Tibial nerve (tissue), 4 donors: ENCODE measurements at regions not wholly inside any gene's neighbourhood (a gene's known extent, or its start where the extent isn't known, plus 50 kb on each side); places are given as distances from the start of the nearest gene placed in this dataset.

Source experiments
- DNase-seq, 2 donors: peaks; one replicate each; pipeline ENCODE4 v3.0.0-alpha.2; 2019; ENCODE audit warnings: low spot score in 2 of 2
- H3K27ac ChIP-seq, 4 donors: fragments of 200-600 bp; sonication (generic) in 3 of 4; one replicate each; pipeline ENCODE4 v1.5.1; 2017 to 2019; ENCODE audit warnings: mild to moderate bottlenecking in 1 of 4
- H3K27me3 ChIP-seq, 2 donors: fragments of 200-600 bp; sonication (generic) in 1 of 2; one replicate each; pipeline versions ENCODE4 v1.5.1 to v1.6.0; 2017 to 2019
- H3K36me3 ChIP-seq, 3 donors: fragments of 200-600 bp; sonication (generic); one replicate each; pipeline ENCODE4 v1.5.1; 2018 to 2019
- H3K4me1 ChIP-seq, 4 donors: fragments of 200-600 bp; sonication (generic) in 3 of 4; one replicate each; pipeline ENCODE4 v1.5.1; 2017 to 2019
- H3K4me3 ChIP-seq, 4 donors: fragments of 200-600 bp; sonication (generic) in 3 of 4; one replicate each; pipeline ENCODE4 v1.5.1; 2017 to 2019; ENCODE audit warnings: mild to moderate bottlenecking in 1 of 4, moderate library complexity in 1 of 4
- H3K9me3 ChIP-seq, 4 donors: fragments of 200-600 bp; sonication (generic) in 3 of 4; one replicate each; pipeline ENCODE4 v1.5.1; 2017 to 2019
- EP300 ChIP-seq, 2 donors: sonication (generic); formaldehyde crosslinking; IDR thresholded peaks; one replicate each; pipeline ENCODE4 v1.6.1; 2017; ENCODE audit warnings: antibody characterized with exemption in 2 of 2, mild to moderate bottlenecking in 1 of 2
- POLR2A ChIP-seq, 2 donors: fragments of 450-650 bp; IDR thresholded peaks; one replicate each; pipeline ENCODE4 v1.6.1; 2017; ENCODE audit warnings: antibody characterized with exemption in 2 of 2, mild to moderate bottlenecking in 2 of 2, moderate library complexity in 2 of 2
- WGBS, 2 donors: methylation state at CpG; one replicate each; pipeline ENCODE4 v1.1.5; 2018; 5-methylcytosine and 5-hydroxymethylcytosine counted together
- TF ChIP-seq, protein P1 (sequence below), 5 experiments: fragments of 200-600 bp in 3 of 5; fragments of 450-650 bp in 2 of 5; sonication (generic) in 3 of 5; IDR thresholded peaks; one replicate each; pipeline ENCODE4 v1.5.1; 2016 to 2019; ENCODE audit warnings: antibody characterized with exemption in 5 of 5, mild to moderate bottlenecking in 3 of 5, moderate library complexity in 2 of 5

DNA sequence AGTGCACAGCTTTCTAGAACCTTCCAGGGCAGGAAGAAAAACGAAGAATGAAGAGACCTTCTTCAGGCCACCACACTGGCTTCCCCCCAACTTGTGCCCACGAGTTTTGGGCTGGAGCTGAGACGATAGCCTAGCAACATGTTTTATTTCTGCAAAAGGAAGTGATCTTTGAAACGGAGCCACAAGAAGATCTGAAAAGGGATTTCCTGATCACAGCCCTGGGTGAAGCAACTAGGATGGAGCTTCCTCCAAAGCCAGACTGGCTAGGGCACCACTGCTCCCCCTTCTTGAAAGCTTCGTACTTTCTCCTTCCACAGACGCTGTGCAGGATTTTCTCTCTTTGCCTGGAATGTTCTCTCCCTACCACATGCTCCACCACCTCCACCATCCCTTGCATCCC lies 418.3 kb downstream of the MED13L start:
- no peak for TF ChIP-seq POLR2A (IDR thresholded peaks at IDR 0.05)
- no peak for TF ChIP-seq EP300 (IDR thresholded peaks at IDR 0.05)
- TF ChIP-seq, protein P1, sequence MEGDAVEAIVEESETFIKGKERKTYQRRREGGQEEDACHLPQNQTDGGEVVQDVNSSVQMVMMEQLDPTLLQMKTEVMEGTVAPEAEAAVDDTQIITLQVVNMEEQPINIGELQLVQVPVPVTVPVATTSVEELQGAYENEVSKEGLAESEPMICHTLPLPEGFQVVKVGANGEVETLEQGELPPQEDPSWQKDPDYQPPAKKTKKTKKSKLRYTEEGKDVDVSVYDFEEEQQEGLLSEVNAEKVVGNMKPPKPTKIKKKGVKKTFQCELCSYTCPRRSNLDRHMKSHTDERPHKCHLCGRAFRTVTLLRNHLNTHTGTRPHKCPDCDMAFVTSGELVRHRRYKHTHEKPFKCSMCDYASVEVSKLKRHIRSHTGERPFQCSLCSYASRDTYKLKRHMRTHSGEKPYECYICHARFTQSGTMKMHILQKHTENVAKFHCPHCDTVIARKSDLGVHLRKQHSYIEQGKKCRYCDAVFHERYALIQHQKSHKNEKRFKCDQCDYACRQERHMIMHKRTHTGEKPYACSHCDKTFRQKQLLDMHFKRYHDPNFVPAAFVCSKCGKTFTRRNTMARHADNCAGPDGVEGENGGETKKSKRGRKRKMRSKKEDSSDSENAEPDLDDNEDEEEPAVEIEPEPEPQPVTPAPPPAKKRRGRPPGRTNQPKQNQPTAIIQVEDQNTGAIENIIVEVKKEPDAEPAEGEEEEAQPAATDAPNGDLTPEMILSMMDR (IDR thresholded peaks at IDR 0.05), result no peak
- H3K4me3 ChIP-seq, result no peak overlapping the region
- WGBS, 2 donors, result 62 to 63% methylated on average over 6 of the region's 6 CpGs

DNA sequence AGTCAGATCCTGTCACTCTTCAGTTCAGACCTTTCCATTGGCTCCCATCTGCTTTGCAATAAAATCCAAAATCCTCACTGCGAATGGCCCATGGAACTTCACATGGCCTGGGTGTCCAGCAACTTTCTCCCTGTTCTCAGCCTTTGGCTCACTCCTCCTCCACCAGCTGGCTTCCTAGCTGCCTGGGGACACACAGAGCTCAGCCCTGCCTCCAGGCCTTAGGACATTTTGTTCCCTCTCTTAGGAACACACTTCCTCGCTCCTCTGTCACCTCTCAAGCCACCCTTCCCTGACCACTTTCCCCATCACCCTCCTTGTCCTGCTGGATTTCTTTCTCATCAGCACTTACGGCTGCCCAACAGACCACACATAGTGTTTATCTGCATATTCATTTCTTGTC lies 419.6 kb downstream of the MED13L start:
- no peaks in the 10 kb centered on the region for H3K36me3 ChIP-seq
- H3K4me1 ChIP-seq, result no peaks in the 10 kb centered on the region
- H3K27me3 ChIP-seq, result no peaks in the 10 kb centered on the region
- H3K9me3 ChIP-seq, result no peaks in the 10 kb centered on the region
- WGBS, 2 donors, result 86 to 90% methylated on average over 3 of the region's 3 CpGs
- H3K4me3 ChIP-seq, result no peak overlapping the region
- no peak overlapping the region for H3K27ac ChIP-seq
- no peak for DNase-seq
- TF ChIP-seq POLR2A (IDR thresholded peaks at IDR 0.05), result no peak
- TF ChIP-seq EP300 (IDR thresholded peaks at IDR 0.05), result no peak
- TF ChIP-seq, protein P1 (IDR thresholded peaks at IDR 0.05), result no peak

More for the DNA sequence above, 418.3 kb downstream of the MED13L start:
- H3K9me3 ChIP-seq, result no peaks in the 10 kb centered on the region
- H3K4me1 ChIP-seq, result no peaks in the 10 kb centered on the region
- no peaks in the 10 kb centered on the region for H3K36me3 ChIP-seq
- no peaks in the 10 kb centered on the region for H3K27me3 ChIP-seq
- DNase-seq, result no peak
- H3K27ac ChIP-seq, result no peak overlapping the region

DNA sequence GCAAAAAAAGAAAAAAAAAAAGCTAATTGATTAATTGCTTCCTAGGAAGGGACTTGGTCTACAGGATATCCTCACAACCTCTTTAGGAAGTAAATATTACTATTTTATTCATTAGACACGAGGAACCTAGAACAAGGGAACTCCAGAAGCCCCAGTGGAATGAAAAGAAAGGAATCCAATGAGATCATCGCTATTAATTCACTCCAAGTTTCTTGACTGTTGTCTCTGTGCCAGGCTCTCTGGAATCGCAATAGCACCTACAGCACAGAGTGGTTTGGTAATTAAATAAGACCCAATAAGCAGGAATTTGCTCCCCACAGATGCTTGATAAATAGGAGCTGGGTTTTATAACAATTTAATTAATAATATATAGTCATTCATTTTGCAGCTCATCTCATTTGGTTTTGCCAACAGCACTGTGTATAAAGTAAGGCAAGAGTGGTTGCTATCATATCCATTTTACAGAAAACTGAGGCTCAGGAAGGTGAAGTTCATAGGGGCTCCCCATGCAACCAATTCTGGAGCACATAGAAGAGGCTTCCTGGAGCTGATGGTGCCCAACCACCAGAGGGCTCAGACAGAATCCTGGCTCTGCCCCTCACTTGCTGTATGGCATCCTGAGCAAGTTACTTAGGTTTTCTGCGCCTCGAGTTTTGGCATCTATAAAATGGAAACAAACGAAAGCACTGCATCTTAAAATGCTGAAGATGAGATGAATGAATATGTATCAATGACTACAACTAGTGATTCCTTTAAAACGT lies 420.2 kb downstream of the MED13L start:
- H3K9me3 ChIP-seq, result no peaks in the 10 kb centered on the region
- TF ChIP-seq POLR2A (IDR thresholded peaks at IDR 0.05), result no peak
- TF ChIP-seq, protein P1 (IDR thresholded peaks at IDR 0.05), result no peak
- no peak for TF ChIP-seq EP300 (IDR thresholded peaks at IDR 0.05)
- no peak for DNase-seq
- WGBS, 2 donors, result 63% methylated on average over 7 of the region's 7 CpGs
- no peak overlapping the region for H3K4me3 ChIP-seq
- no peaks in the 10 kb centered on the region for H3K36me3 ChIP-seq
- H3K27me3 ChIP-seq, result no peaks in the 10 kb centered on the region
- H3K27ac ChIP-seq, result no peak overlapping the region
- H3K4me1 ChIP-seq, result no peaks in the 10 kb centered on the region

DNA sequence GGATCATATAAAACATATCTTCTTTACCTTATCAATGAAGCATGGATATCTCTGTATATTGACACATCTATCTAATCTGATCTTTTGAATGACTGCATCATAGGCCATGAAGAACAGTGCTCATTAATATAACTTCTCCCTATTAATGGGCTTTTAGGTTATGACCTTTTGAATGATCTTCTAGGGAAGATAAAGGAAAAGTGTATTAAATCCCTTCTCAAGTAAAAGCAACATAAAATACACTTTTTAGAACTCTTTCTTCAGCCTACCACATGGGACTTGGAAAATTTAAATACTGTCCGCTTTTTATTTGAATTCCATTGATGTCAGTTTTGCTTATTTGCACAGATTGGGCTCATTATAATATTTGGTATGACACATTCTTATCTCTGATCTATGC lies 425.4 kb downstream of the MED13L start:
- Histone ChIP-seq H3K36me3 (no peaks in the 10 kb centered on the region), H3K27ac (no peak overlapping the region), H3K4me3 (no peak overlapping the region), H3K27me3 (no peaks in the 10 kb centered on the region), H3K4me1 (no peaks in the 10 kb centered on the region), H3K9me3 (peaks cover 0 to 18% (median 0%) of the 10 kb centered on the region in 4 donors)
- no peak for DNase-seq
- WGBS, 2 donors, result 88 to 96% methylated on average over 1 of the region's 1 CpG
- TF ChIP-seq, protein P1 (IDR thresholded peaks at IDR 0.05), result no peak
- TF ChIP-seq POLR2A (IDR thresholded peaks at IDR 0.05) (no peak), EP300 (IDR thresholded peaks at IDR 0.05) (no peak)

DNA sequence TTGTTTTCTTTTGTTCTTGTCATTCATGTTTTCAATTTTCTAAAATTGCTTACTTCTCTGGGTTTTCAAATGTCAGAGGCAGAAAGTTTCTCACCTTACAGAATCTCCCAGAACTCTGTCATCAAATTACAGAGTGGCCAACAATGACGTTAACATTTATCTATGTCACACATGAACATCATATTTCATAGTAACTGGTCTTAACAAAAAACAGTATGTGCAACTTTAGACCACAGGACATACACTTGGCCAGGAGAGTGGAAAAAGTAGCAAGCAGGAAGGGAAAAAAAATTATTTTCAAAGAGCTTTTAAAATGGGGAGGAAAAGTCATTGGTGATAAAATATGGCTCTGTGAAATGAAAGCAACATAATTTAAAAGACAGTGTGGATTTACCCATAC lies 426.5 kb downstream of the MED13L start:
- no peak for DNase-seq
- no peak overlapping the region for H3K4me3 ChIP-seq
- H3K9me3 ChIP-seq, result peaks cover 0 to 19% (median 0%) of the 10 kb centered on the region in 4 donors
- TF ChIP-seq, protein P1 (IDR thresholded peaks at IDR 0.05), result no peak
- no peak for TF ChIP-seq POLR2A (IDR thresholded peaks at IDR 0.05)
- no peak for TF ChIP-seq EP300 (IDR thresholded peaks at IDR 0.05)
- H3K4me1 ChIP-seq, result no peaks in the 10 kb centered on the region
- WGBS, 2 donors, result 65 to 79% methylated on average over 1 of the region's 1 CpG
- H3K36me3 ChIP-seq, result no peaks in the 10 kb centered on the region
- H3K27ac ChIP-seq, result no peak overlapping the region
- no peaks in the 10 kb centered on the region for H3K27me3 ChIP-seq
